Keratinocyte (primary cell): ENCODE measurements at regions not wholly inside any gene's neighbourhood (a gene's known extent, or its start where the extent isn't known, plus 50 kb on each side); places are given as distances from the start of the nearest gene placed in this dataset.

Experiments used
- CTCF ChIP-seq, 3 experiments: IDR thresholded peaks in 1 of 3; conservative IDR thresholded peaks in 1 of 3; optimal IDR thresholded peaks in 1 of 3; 2 replicates in 2 of 3; 3 replicates in 1 of 3; pipeline versions ENCODE3 to v1.5.1; 2011; ENCODE audit warnings: low read length in 3 of 3, mild to moderate bottlenecking in 3 of 3, moderate library complexity in 2 of 3, control low read depth in 1 of 3, inconsistent platforms in 1 of 3; ENCODE audit not compliant: insufficient read depth in 2 of 3; ENCODE audit errors: extremely low read depth in 1 of 3
- EZH2 ChIP-seq: IDR thresholded peaks from one replicate; pipeline ENCODE4 v1.6.1; 2012; ENCODE audit warnings: inconsistent platforms, mild to moderate bottlenecking, low read length, moderate library complexity

- no peak for TF ChIP-seq CTCF (optimal IDR thresholded peaks at IDR 0.05 in 1 of 3, IDR thresholded peaks at IDR 0.05 in 1 of 3, conservative IDR thresholded peaks at IDR 0.05 in 1 of 3; ENCODE audit: extremely low read depth in 1 of 3, insufficient read depth in 2 of 3, low read length in 3 of 3)
- TF ChIP-seq EZH2: no peak
Measured at GRCh38 chr6:14206391-14206790, 88.8 kb downstream of the CD83 start.
